ENCODE measurements at regions not wholly inside any gene's neighbourhood (a gene's known extent, or its start where the extent isn't known, plus 50 kb on each side); places are given as distances from the start of the nearest gene placed in this dataset.

- no peak for FAIRE-seq
- TF ChIP-seq POLR2A (IDR thresholded peaks at IDR 0.05; ENCODE audit: low read depth, low read length) = no peak
- no peak for DNase-seq (ENCODE audit: insufficient read length, low spot score)
These were observed 455.3 kb downstream of the DMRT2 start for GRCh38 chr9:1505489-1505888.

DNA sequence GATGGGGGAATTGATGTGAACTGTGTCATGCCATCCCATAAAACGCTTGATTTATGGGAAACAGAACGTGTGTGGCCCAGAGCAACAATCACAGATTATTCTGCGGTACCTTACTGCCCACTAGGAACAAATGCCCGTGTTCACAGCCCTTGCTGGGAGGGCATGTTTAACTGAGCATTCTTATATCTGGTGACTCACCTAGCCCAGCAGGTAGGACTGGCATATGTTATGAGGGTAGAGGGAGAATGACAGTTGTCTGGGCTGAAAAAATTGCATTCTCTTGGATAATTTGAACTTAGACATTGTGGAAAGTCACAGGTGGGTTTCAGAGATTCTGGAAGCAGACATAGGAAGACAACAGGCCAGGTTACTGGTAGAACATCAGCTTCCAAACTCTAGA, 460.6 kb downstream of the DMRT2 start:
- no peak for FAIRE-seq
- TF ChIP-seq POLR2A (IDR thresholded peaks at IDR 0.05; ENCODE audit: low read depth, low read length) = no peak
- DNase-seq (ENCODE audit: insufficient read length, low spot score) = no peak

- no peak for FAIRE-seq
- no peak for DNase-seq (ENCODE audit: insufficient read length, low spot score)
- TF ChIP-seq POLR2A (IDR thresholded peaks at IDR 0.05; ENCODE audit: low read depth, low read length) = no peak
These were observed 462.9 kb downstream of the DMRT2 start for GRCh38 chr9:1513105-1513504.

DNA sequence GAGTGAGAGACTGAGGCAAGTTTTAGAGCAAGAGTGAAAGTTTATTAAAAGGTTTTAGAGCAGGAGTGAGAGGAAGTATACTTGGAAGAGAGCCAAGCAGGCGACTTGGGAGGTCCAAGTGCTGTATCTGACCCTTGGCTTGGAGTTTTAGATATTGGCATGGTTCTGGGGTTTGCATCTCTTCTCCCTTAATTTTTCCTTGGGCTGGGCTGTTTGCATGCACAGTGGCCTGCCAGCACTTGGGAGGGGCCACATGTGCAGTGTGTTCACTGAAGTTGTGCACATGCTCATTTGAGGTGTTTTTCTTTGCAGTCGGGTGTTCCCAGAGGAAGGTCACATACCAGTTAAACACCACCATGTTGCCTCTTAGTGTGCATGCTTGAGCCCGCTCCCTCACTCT, 464.1 kb downstream of the DMRT2 start:
- DNase-seq (ENCODE audit: insufficient read length, low spot score) (no peak), FAIRE-seq (no peak)

DNA sequence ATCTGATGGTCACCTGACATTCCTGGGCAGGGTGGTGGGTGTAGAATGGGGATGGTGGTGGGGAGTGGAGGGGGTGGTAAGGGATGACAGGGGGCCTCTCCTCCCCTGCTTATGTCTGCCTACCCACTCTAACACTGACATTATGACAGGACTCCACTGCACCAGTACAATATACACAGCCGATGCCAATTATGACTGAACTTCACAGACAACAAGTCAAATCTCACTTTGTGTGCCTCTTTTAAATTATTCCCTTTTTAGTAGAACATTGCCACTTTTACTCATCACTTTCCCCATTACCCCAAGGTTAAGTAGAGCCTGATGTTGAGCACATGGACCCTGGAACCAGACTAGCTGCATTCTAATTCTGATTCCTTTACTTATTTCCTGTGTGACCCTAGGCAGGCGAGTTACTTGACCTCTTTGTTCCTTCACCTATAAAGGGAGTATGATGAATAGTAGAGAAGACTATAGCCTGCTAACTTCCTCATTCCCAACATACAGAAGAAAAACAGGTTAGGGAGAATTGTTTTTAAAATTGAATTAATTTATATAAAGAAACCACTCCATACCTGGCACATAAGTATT, 464.7 kb downstream of the DMRT2 start:
- FAIRE-seq (no peak), DNase-seq (ENCODE audit: insufficient read length, low spot score) (no peak)
- no peak for TF ChIP-seq POLR2A (IDR thresholded peaks at IDR 0.05; ENCODE audit: low read depth, low read length)

More for the DNA sequence above, 464.1 kb downstream of the DMRT2 start:
- TF ChIP-seq POLR2A (IDR thresholded peaks at IDR 0.05; ENCODE audit: low read depth, low read length) = no peak

GRCh38 chr9:1515557-1515956, 465.4 kb downstream of the DMRT2 start:
- no peak for TF ChIP-seq POLR2A (IDR thresholded peaks at IDR 0.05; ENCODE audit: low read depth, low read length)
- no peak for DNase-seq (ENCODE audit: insufficient read length, low spot score)
- FAIRE-seq = no peak

DNA sequence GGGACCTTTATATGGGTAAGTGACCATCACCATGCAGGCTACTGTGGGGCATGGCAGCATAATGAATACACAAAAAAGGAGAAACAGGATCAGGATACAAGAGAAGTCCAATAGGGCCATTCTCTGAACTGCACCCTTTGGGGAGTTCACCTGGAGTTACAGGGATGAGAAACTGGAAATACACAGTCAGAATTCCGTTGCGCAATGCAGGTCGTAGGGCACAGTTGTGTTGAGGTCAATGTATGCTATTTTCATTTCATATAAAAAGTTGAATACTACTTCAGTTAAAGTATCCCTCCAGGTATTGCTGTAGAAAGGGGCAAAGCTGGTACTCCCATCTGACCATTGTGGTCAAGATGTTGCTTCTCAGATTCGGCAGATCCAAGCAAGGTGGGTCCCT, 471.4 kb downstream of the DMRT2 start:
- TF ChIP-seq POLR2A (IDR thresholded peaks at IDR 0.05; ENCODE audit: low read depth, low read length) = no peak
- DNase-seq (ENCODE audit: insufficient read length, low spot score) = no peak
- FAIRE-seq = no peak

DNA sequence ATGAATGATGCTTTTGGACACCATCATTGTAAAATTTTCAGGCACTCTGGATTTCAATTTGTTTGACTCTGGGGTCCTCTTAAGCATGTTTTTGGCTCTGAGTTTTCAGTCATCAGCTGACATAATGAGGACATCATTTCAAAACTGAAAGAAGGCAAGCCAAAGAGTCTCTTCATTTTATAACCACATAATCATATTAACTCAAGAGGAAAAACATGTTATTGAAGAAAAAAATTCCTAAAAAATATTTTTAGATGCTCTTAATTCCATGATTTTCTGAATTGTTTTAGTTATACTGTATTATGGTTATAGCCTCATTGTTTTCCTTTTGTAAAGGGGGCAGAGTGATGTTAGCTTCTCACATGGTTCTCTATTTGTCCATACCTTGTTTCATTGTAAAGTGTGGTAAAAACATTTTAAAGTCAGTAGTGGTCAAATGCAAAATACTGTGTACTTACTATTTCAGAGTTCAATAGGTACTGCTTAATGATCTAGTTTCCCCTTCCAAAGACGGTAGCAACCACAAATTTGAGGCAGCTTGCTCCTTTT, 472.1 kb downstream of the DMRT2 start:
- FAIRE-seq (no peak), DNase-seq (ENCODE audit: insufficient read length, low spot score) (no peak)
- no peak for TF ChIP-seq POLR2A (IDR thresholded peaks at IDR 0.05; ENCODE audit: low read depth, low read length)

- FAIRE-seq (no peak), DNase-seq (ENCODE audit: insufficient read length, low spot score) (no peak)
- no peak for TF ChIP-seq POLR2A (IDR thresholded peaks at IDR 0.05; ENCODE audit: low read depth, low read length)
These were observed 478.3 kb downstream of the DMRT2 start for GRCh38 chr9:1528456-1528855.

DNA sequence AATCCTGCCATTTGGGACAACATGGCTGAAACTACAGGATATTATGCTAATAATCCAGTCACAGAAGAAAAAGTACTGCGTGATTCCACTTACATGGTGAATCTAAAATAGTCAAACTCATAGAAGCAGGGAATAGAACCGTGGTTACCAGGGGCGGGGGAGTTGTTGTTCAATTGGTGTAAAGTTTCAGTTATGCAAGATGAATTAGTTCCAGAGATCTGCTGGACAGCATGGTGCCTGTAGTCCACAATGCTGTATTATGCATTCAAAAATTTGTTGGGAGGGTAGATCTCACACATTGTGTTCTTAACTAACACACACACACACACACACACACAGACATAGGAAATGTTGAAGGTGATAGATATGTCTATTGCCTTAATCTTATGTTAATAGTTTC, 480.5 kb downstream of the DMRT2 start:
- no peak for TF ChIP-seq POLR2A (IDR thresholded peaks at IDR 0.05; ENCODE audit: low read depth, low read length)
- DNase-seq (ENCODE audit: insufficient read length, low spot score) (no peak), FAIRE-seq (no peak)

DNA sequence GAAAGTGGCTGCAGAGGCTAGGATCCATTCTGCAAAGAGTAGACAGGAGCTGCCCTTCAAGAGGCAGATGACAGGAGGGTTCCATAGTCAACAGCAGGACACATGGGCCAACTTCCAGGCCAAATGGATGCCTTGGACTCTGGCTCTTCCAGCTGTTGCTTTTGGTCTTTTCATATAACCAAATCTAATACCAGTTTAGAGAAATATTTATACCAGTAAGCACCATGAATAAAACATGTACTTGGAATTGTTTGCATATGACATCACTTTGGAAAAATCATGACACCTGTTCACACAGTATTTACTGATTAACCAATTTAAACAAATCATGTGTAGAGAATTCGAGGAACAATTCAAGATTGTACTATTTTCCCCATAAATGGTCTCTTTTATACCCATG, 481.3 kb downstream of the DMRT2 start:
- TF ChIP-seq POLR2A (IDR thresholded peaks at IDR 0.05; ENCODE audit: low read depth, low read length) = no peak
- no peak for FAIRE-seq
- no peak for DNase-seq (ENCODE audit: insufficient read length, low spot score)

DNA sequence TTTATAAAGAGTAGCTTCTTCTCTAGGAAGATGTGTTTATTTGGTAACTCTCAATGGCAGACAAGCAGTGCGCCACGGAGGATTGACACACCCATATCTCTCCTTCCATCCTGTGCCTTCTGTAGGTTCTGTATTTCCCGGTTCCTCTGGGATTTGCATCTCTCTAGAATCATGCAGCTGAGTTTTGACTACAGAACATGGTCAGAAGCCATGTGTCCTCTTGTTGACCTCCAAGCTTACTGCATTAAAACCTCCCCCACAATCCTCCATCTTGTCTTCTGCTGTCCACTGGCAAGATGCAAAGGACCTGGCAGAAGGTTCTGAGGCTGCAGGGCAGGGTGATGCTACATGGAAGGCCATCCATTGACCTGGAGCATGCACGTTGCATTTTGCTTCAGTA, 482.0 kb downstream of the DMRT2 start:
- FAIRE-seq (no peak), DNase-seq (ENCODE audit: insufficient read length, low spot score) (no peak)
- TF ChIP-seq POLR2A (IDR thresholded peaks at IDR 0.05; ENCODE audit: low read depth, low read length) = no peak

- FAIRE-seq (no peak), DNase-seq (ENCODE audit: insufficient read length, low spot score) (no peak)
- no peak for TF ChIP-seq POLR2A (IDR thresholded peaks at IDR 0.05; ENCODE audit: low read depth, low read length)
These were observed 480.1 kb upstream of the SMARCA2 start for GRCh38 chr9:1535051-1535450.

- TF ChIP-seq POLR2A (IDR thresholded peaks at IDR 0.05; ENCODE audit: low read depth, low read length) = no peak
- DNase-seq (ENCODE audit: insufficient read length, low spot score) (no peak), FAIRE-seq (no peak)
These were observed 479.5 kb upstream of the SMARCA2 start for GRCh38 chr9:1535599-1535998.

DNA sequence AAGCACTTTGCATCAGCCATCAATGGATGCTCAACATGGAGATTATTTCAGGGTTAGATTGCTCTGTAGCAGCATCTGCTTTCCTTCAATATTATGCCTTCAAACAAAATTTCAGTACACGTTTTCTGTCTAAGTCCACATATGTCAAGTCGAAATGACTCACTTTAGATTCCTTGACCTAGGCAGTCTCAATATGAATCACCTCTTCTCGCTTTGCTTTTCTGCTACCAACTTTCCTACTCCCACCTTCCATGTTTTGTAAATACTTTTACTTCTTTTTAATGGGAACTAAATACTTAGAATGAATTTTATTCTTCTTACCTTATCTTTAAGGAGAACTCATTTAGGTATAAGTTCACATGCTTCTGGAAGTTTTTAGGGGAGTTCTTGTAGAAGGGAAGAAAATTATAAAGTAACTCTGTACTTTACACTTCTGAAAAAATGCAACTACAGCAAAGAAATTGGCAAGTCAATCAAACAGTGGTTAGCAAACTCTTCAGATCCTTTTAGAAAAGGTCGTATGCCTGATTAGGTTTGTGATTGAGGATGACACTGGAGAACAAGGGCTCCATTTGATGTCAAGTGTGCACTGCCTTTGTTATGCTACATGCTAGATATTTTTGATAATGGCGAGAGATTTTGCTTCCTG, 478.5 kb upstream of the SMARCA2 start:
- FAIRE-seq (no peak), DNase-seq (ENCODE audit: insufficient read length, low spot score) (no peak)
- no peak for TF ChIP-seq POLR2A (IDR thresholded peaks at IDR 0.05; ENCODE audit: low read depth, low read length)

Data from H54 (cell line).